HepG2 (cell line): ENCODE measurements at regions not wholly inside any gene's neighbourhood (a gene's known extent, or its start where the extent isn't known, plus 50 kb on each side); places are given as distances from the start of the nearest gene placed in this dataset.

ENCODE experiments used
- ATAC-seq: fragments of 200-7000 bp; cut with Tn5 transposase; 3 replicates; pipeline ENCODE4 v1.9.1; 2020; ENCODE audit warnings: mild to moderate bottlenecking, moderate library complexity
- BruUV-seq: library from RNA; stranded (reverse); fragments of 400-500 nt; replicated peaks from 2 replicates; lab custom pipeline; 2021; lab: Mats Ljungman, UMichigan
- CTCF ChIA-PET: fragments of 300-600 bp; formaldehyde crosslinking; extraction: SDS; loops from one replicate; lab custom pipeline; 2021; ENCODE audit warnings: low total read pairs, inconsistent platforms, low intra/inter-chr PET ratio; lab: Yijun Ruan, JAX
- POLR2A ChIA-PET: fragments of 350-600 bp; sonication (Branson Sonifier 250); formaldehyde crosslinking; loops from one replicate; lab custom pipeline; 2020; ENCODE audit warnings: antibody characterized with exemption, inconsistent platforms; lab: Yijun Ruan, JAX
- DNase-seq: peaks from one replicate; pipeline ENCODE4 v3.0.0-alpha.2; 2015; ENCODE audit warnings: low spot score
- FAIRE-seq: peaks from 3 replicates; lab custom pipeline; 2011; peaks lifted over from hg19 to GRCh38; lab: Jason Lieb, UNC
- H2AFZ ChIP-seq: one replicate; pipeline ENCODE4 v1.6.1; 2011; ENCODE audit warnings: low read length, inconsistent platforms
- H3K27ac ChIP-seq: fragments of 300-600 bp; 3 replicates; pipeline ENCODE4 v1.8.0; 2011; ENCODE audit warnings: mixed run types, mild to moderate bottlenecking, mixed read lengths, low read length, inconsistent platforms; ENCODE audit not compliant: insufficient read depth; ENCODE audit errors: extremely low read length
- H3K27me3 ChIP-seq, 2 experiments: fragments of 200-600 bp in 1 of 2; 2 replicates in 1 of 2; 3 replicates in 1 of 2; pipeline versions ENCODE4 v1.6.0 to v1.8.0; 2011; ENCODE audit warnings: low read length in 2 of 2, mild to moderate bottlenecking in 2 of 2, moderate library complexity in 2 of 2, inconsistent platforms in 1 of 2; ENCODE audit not compliant: insufficient read depth in 2 of 2, control insufficient read depth in 1 of 2
- H3K36me3 ChIP-seq, 2 experiments: fragments of 200-600 bp in 1 of 2; replicated peaks in 1 of 2; 2 replicates in 1 of 2; 3 replicates in 1 of 2; pipeline versions ENCODE4 v1.5.1 to v1.8.0; 2011; ENCODE audit warnings: low read length in 2 of 2, inconsistent platforms in 1 of 2; ENCODE audit not compliant: insufficient read depth in 2 of 2, control insufficient read depth in 1 of 2
- H3K4me1 ChIP-seq: 2 replicates; pipeline ENCODE4 v1.5.1; 2012; ENCODE audit warnings: low read length, inconsistent platforms; ENCODE audit not compliant: insufficient read depth
- H3K4me2 ChIP-seq: 2 replicates; pipeline ENCODE4 v1.6.0; 2011; ENCODE audit warnings: low read depth, low read length, inconsistent platforms
- H3K4me3 ChIP-seq, 3 experiments: fragments of 200-600 bp in 1 of 3; sonication (generic), shearing (Covaris generic) in 1 of 3; replicated peaks in 1 of 3; 2 replicates each; pipeline ENCODE4 v1.5.1; 2011 to 2016; ENCODE audit warnings: low read length in 3 of 3, inconsistent platforms in 2 of 3, low read depth in 2 of 3, mild to moderate bottlenecking in 2 of 3, control low read depth in 1 of 3, mixed read lengths in 1 of 3; ENCODE audit not compliant: insufficient read depth in 1 of 3
- H3K79me2 ChIP-seq: one replicate; pipeline ENCODE4 v1.6.1; 2011; ENCODE audit warnings: low read length, inconsistent platforms; ENCODE audit not compliant: insufficient read depth
- H3K9ac ChIP-seq: 2 replicates; pipeline ENCODE4 v1.6.0; 2011; ENCODE audit warnings: mild to moderate bottlenecking, low read depth, low read length, inconsistent platforms; ENCODE audit not compliant: insufficient read depth
- H3K9me3 ChIP-seq: 2 replicates; pipeline ENCODE4 v1.5.1; 2012; ENCODE audit warnings: mild to moderate bottlenecking, low read length
- H4K20me1 ChIP-seq: 2 replicates; pipeline ENCODE4 v1.6.0; 2011; ENCODE audit warnings: inconsistent platforms, mild to moderate bottlenecking, low read length, moderate library complexity; ENCODE audit not compliant: insufficient read depth
- CHD2 ChIP-seq: IDR thresholded peaks from 2 replicates; pipeline ENCODE4 v1.6.1; 2011; ENCODE audit warnings: low read depth, low read length, improper control_type of control experiment
- HMG20A ChIP-seq: IDR thresholded peaks from 2 replicates; pipeline ENCODE4 v1.6.1; 2016; ENCODE audit warnings: borderline replicate concordance
- HNF4A ChIP-seq: sonication (generic); formaldehyde crosslinking; IDR thresholded peaks from 2 replicates; pipeline ENCODE4 v1.4.0; 2020; ENCODE audit warnings: missing genetic modification reagents
- IRF2 ChIP-seq: IDR thresholded peaks from 2 replicates; pipeline ENCODE4 v1.6.1; 2018; ENCODE audit warnings: missing genetic modification reagents, missing compliant biosample characterization
- MED13 ChIP-seq: sonication (generic); formaldehyde crosslinking; IDR thresholded peaks from 2 replicates; pipeline ENCODE4 v1.5.0; 2020; ENCODE audit warnings: missing genetic modification reagents
- NR2F1 ChIP-seq, 2 experiments: fragments of 450-650 bp in 1 of 2; formaldehyde crosslinking in 1 of 2; IDR thresholded peaks; 2 replicates each; pipeline versions ENCODE4 v1.5.0 to v1.6.1; 2016 to 2020; ENCODE audit warnings: mild to moderate bottlenecking in 1 of 2, missing compliant biosample characterization in 1 of 2, missing genetic modification reagents in 1 of 2, moderate library complexity in 1 of 2
- ZFP36L2 ChIP-seq: sonication (generic); formaldehyde crosslinking; IDR thresholded peaks from 2 replicates; pipeline ENCODE4 v1.4.0; 2020; ENCODE audit warnings: missing genetic modification reagents
- ZNF282 ChIP-seq: fragments of 450-650 bp; IDR thresholded peaks from 2 replicates; pipeline ENCODE4 v1.6.1; 2018; ENCODE audit not compliant: partially characterized antibody
- ZNF761 ChIP-seq: sonication (generic); formaldehyde crosslinking; conservative IDR thresholded peaks from 2 replicates; pipeline ENCODE4 v1.4.0; 2020; ENCODE audit warnings: mild to moderate bottlenecking, missing genetic modification reagents
- WGBS: methylation state at CpG from one replicate; pipeline ENCODE4 v1.1.6; 2017; ENCODE audit warnings: low lambda C conversion rate; 5-methylcytosine and 5-hydroxymethylcytosine counted together
- in situ Hi-C: cut with HindIII; loops from 2 replicates; pipeline ENCODE4 v1.10.0; 2017; ENCODE audit warnings: low pct_unique_long_range_greater_than_20kb; ENCODE audit not compliant: extremely low pct_ligation_motif_present
- intact Hi-C: fragments of 100-400 bp; cut with micrococcal nuclease; formaldehyde crosslinking; loops from one replicate; pipeline ENCODE4 v1.10.0; 2022; ENCODE audit not compliant: unreplicated experiment
- TF ChIP-seq, protein P1 (sequence below): sonication (generic); formaldehyde crosslinking; IDR thresholded peaks from 2 replicates; pipeline ENCODE4 v1.5.1; 2020; ENCODE audit warnings: missing genetic modification reagents, mild to moderate bottlenecking, borderline replicate concordance
- TF ChIP-seq, protein P2 (sequence below): sonication (generic); formaldehyde crosslinking; IDR thresholded peaks from 2 replicates; pipeline ENCODE4 v1.4.0; 2020; ENCODE audit warnings: missing genetic modification reagents; ENCODE audit errors: not compliant biosample characterization

DNA sequence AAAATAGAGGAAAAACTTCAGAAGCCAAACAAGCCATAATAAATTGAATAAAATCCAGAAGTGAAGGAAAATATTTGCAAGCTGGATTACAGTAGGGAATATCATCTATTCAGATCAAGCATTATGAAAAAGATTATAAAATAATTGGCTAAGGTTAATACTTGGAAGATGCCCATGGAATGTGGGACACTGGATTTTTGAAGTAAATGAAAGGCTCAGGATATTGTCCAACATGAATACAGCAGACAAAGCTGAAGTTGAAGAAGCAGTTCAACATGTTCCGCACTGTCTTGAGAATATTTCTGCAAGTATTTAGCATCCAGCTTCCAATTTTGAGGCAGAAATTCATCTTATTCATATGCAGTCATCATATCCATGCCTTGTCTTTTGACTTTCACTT, 1278.4 kb upstream of the GJE1 start (continued):
- TF ChIP-seq ZFP36L2 (no peak), IRF2 (CRISPR knock-in tag) (no peak)

DNA sequence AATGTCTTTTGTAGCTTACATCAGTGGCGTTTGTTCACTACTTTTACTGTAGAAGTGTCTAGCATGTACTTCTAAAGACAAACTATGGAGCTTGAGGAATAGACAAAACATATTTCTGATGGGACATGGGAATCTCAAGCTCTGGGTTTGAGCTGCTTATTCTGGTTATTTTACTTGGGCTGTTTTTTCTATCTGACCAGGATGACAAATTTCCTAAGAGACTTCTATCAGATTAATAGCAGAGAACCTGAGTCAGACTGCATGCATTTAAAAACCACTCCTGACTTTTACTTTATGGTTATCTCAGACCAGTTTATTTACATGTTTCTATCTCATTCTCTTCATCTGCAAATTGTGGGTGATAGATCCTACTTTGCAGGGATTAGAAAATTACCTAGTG, 1282.3 kb upstream of the GJE1 start:
- Histone ChIP-seq H3K36me3 (peaks cover 3 to 4% of the 10 kb centered on the region in 2 experiments; a peak in 1 of 5 replicates), H3K4me2 (no peak overlapping the region), H4K20me1 (no peaks in the 10 kb centered on the region), H3K27me3 (no peaks in the 10 kb centered on the region), H3K4me1 (no peaks in the 10 kb centered on the region), H3K79me2 (no peaks in the 10 kb centered on the region), H3K9ac (no peak overlapping the region), H3K9me3 (no peaks in the 10 kb centered on the region), H3K27ac (no peak overlapping the region), H3K4me3 (no peak overlapping the region), H2AFZ (no peak overlapping the region)
- ATAC-seq (no peak), DNase-seq (no peak), FAIRE-seq (no peak)
- CTCF ChIA-PET = no interaction called here
- BruUV-seq = no TSS peak
- intact Hi-C loops (no loop called here), in situ Hi-C loops (no loop called here)
- POLR2A ChIA-PET = no interaction called here
- no peak for TF ChIP-seq CHD2
- TF ChIP-seq HMG20A (CRISPR knock-in tag) = no peak
- no peak for TF ChIP-seq ZNF761 (CRISPR knock-in tag)
- no peak for TF ChIP-seq MED13
- TF ChIP-seq, protein P1, sequence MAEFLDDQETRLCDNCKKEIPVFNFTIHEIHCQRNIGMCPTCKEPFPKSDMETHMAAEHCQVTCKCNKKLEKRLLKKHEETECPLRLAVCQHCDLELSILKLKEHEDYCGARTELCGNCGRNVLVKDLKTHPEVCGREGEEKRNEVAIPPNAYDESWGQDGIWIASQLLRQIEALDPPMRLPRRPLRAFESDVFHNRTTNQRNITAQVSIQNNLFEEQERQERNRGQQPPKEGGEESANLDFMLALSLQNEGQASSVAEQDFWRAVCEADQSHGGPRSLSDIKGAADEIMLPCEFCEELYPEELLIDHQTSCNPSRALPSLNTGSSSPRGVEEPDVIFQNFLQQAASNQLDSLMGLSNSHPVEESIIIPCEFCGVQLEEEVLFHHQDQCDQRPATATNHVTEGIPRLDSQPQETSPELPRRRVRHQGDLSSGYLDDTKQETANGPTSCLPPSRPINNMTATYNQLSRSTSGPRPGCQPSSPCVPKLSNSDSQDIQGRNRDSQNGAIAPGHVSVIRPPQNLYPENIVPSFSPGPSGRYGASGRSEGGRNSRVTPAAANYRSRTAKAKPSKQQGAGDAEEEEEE (CRISPR knock-in tag) = no peak
- no peak for TF ChIP-seq NR2F1 (CRISPR knock-in tag; IDR thresholded peaks at IDR 0.05)
- TF ChIP-seq, protein P2, sequence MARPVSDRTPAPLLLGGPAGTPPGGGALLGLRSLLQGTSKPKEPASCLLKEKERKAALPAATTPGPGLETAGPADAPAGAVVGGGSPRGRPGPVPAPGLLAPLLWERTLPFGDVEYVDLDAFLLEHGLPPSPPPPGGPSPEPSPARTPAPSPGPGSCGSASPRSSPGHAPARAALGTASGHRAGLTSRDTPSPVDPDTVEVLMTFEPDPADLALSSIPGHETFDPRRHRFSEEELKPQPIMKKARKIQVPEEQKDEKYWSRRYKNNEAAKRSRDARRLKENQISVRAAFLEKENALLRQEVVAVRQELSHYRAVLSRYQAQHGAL (CRISPR knock-in tag) = no peak
- TF ChIP-seq ZNF282 = no peak
- TF ChIP-seq HNF4A (CRISPR knock-in tag) = no peak
- WGBS = 94% methylated on average over 1 of the region's 1 CpG
